T1000 (cell line): ENCODE measurements at regions not wholly inside any gene's neighbourhood (a gene's known extent, or its start where the extent isn't known, plus 50 kb on each side); places are given as distances from the start of the nearest gene placed in this dataset.

ENCODE experiments used
- DNase-seq: peaks from one replicate; lab custom pipeline; 2025; ENCODE audit warnings: mixed read lengths; lab: John Stamatoyannopoulos, UW

DNA sequence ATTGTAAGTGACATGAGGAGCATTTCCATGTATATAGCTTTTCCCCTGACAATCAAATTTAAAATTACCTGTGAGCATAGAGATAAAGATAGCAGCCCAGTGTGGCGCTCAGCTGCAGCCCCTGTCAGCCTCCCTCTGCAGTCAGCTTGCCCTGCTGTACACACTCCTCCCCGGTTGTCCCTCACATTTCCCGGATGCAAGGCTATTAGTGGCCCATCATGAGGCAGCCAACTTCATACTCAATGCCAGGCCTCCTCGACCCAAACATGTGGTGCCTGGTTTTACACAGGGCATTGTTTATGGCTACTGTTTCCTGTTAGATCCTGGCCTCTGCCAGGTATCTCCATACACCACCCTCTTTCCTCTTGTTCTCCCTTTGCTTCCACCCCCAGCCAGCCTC, 116.1 kb upstream of the SH3BP4 start:
- no peak for DNase-seq

DNA sequence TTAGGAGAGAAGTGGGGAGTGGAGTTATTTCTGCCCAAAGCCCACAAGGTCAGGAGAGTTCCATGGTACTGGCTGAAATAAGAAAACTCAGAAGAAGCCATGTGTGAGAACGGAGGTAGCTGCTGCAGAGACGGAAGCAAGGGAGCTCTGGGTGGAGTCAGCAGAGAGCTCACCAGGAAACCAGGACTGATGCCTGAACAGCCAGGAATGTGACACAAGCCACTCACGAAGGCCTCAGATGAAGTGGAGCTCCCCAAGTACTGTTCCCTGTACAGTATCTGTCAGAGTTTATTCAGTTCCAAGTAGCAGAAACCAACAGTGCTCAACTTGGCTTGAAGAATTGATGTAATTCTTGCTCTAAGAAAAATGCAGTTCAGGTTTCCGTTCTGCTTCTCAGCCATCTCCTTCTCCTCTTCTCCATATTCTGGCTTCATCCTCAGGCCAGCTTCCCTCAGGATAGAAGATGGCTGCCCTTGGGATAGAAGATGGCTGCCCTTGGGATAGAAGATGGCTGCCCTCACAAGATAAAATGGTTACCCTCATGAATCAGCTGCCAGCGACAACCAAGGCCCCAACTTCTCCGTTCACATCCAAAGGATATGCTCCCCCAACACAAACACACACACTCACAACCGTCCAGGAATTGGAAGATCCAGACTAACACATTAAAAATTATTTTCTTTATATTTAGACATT, 117.4 kb upstream of the SH3BP4 start:
- no peak for DNase-seq

DNA sequence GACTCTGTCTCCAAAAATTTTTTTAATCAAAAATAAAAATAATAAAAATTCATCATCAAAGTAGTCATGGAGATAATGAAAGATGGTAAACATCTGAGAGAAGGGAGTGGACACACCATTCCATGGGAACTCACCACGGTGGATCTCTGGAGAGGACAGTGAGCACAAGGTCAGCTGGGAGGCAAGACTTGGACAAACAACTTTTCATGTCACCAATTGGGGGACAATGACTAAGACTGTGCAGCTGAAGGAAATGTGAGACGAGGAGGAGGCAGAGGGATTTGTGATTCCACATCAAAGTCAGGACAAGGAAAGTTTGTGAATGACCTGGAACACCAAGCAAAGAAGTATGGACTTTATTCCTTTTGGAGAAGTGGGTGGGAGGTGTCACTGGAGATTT, 121.0 kb upstream of the SH3BP4 start:
- no peak for DNase-seq

DNA sequence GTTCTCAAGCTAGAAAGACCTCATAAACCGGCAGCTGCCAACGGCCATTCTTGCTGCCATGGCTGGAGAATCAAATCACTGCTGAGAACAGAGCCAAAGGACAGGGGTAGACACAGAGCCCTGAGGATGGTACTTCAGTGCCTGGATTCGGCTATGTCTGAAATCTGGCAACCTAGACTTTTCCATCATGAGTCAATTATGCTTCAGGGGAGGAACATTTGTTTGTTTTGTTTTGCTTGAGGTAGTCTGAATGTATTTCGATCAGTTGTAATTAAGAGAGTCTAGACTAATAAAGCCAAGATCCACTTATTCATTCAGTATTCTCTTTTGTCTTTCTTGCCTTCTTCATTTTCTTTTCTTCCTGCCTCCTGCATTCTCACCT, 122.8 kb upstream of the SH3BP4 start:
- DNase-seq: no peak

DNA sequence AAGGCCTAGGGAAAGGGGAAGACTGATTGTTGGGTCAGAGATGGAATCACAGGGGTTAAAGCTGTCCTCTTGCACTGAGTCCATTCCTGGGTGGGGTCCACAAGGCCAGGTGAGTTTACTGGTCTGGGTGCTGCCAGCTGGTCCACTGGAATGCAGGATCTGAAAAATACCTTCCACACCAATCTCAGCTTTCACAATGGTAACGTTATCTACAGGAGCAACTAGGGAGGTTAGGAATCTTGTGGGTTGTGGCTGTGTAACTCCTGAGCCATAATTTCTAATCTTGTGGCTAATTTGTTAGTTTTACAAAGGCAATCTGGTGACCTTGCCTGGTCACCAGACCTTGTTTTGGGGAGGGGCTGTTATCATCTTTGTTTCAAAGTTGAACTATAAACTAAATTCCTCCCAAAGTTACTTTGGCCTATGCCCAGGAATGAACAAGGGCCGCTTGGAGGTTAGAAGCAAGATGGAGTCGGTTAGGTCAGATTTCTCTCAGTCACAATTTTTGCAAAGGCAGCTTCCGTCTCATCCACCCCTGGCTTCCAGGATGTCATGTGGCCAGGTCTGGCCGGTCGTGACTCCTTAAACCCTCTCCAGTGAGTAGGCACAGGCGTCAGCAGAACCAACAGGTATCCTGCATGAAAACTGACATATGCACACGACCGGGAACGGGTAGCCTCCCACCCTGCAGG, 123.3 kb upstream of the SH3BP4 start:
- DNase-seq: no peak

DNA sequence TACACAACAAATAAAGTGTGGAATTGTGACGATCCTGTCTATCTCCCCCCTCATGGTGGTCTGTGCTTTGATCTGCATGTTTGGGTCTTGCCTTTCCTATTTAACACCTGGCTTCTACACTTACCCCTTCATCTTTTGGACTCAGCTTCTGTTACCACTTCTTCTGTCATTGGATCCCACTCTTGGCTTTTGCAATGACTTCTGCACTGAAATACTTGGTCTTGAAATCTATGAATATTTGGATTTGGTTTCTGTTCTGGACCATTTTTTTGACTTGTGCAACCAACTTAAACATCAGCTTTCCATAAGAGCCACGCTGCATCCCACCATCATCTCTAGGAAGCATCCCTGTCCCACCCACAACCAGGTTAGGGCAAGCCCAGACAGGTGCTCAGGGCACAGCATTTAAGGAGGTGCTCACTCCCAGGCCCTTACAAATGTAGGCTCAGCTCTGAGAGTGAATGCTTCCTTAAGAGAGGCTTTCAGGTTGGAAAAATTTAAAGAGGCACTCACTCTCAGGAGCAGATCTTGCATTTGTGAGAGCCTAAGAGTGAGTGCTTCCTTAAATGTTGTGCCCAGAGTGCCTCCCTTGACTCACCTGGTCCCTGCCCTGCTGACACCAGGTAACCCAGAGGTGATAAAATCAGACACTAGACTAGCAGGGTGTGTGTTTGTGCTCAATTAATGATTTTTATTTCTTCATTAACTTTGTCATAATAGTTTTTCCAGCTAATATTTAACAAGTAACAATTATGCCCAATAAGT, 124.5 kb upstream of the SH3BP4 start:
- DNase-seq: no peak

DNA sequence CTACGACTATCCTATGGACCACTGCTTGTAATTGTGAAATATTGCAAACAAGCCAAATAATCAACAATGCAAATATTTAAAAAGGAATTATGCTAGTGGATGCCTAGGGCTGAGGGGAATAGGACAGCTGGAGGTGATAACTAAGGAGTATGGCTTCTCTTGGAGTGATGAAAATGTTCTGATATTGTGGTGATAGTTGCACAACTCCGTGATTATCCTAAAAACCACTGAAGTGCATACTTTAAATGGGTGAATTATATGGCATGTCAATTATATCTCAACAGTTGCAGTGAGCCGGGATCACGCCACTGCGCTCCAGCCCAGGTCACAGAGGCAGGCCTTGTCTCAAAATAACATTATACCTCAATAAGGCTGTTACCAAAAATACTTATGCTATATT, 125.1 kb upstream of the SH3BP4 start:
- DNase-seq: no peak

DNA sequence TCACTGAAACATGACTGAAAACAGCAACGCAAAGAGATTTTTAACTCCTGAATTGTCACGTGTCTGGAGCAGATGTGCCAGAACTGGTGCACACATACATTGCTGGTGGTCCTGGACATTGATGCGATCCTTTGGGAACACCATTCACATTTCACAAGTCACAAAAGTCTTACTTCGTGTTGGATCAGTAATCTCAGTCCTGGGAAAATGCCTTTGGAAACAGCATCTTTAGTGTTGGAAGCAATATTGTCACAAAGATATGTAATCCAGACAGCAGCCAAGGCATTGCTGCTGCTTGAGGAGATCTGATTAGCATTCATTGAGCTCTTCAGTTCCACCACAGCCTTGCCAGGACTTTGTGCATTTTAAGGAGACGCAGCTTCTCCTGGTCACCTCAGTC, 126.2 kb upstream of the SH3BP4 start:
- DNase-seq: no peak

DNA sequence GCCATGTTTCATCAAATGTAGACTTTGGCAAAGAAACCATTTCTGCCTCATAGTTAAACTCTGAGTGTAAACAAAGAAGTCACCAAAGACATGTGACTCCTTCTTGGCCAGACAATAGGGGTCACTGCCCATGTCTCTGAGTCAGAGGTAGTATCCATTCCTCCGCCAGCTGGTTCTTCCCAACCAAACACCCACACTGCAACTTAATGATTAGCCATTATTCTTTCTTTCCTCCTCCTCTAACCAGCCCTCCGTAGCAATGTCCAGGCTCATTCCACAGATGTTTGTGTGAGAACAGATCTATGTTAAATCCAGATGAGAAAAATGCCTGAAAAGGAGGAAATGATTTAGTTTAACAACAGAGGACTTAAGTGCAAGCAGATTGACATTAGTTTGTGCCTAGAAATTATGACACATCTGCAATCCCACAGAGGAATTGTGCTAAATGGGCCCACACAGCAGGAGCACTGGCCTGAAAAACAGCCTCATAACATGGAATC, 127.9 kb upstream of the SH3BP4 start:
- DNase-seq: peak; percentile 4

DNA sequence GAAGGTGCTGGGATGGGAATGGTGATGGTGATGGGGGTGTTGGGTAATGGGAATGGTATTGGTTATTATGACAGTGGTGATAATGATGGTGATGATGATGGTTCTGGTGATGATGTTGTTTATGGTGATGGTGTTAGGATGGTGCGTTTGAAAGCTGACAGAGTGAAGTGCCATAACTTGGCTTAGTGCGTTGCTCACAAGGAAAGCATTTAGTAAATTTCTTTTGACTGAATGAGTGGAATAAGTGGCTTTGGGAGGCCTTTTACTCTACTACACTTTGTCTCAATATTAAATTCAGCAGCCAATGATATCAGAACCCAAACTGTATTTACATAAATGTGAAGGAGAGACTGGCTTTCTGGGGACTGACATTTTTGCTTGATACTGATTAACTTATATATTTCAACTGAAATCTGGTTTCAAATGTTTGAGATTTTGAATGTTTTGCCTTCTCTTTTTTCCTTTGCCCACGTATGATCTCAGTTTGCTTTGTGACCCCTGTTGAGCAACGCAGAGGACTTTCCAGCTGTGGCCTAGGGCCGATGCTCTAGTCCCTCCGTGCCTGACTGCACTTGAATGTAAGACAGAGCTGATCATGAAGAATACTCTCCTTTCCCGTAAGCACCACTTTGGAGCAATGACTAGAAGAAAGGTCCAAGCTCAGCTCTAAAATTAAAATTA, 128.5 kb upstream of the SH3BP4 start:
- DNase-seq: no peak

DNA sequence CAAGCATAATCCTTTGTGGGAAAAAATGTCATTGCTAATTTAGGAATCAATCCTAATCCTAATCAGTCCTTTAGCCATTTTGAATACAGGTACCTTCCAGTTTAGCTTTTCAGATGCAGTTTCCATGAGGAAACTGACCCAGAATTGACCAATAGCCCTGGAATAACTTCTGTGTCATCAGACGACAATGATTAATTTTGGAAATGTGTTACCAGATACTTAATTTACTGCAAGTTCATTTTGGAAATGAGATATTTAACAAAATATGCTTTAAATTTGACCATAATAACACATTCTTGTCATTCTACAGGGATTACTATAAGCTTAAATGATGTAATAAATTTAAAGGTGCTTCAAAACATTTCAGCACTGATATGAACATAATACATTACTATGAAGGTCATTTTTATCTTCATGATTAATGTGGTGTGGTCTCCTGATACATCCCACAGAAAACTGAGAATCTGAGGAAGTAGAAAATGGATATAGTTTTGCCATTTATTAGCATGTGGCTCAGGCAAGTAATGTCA, 129.8 kb upstream of the SH3BP4 start:
- no peak for DNase-seq

DNA sequence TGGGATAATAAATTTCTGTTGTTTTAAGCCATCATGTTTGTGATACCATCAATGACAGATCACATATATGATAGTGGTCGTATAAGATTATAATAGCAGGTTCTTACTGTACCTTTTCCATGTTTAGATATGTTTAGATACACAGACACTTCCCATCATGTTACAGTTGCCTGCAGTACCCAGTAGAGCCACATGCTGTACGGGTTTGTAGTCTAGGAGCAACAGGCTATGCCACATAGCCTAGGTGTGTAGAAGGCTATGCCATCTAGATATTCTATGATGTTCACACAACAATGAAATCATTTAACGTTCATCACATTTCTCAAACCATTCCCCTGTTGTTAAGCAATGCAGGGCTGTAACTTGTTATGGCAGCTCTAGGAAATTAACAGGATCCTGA, 132.9 kb upstream of the SH3BP4 start:
- no peak for DNase-seq

DNA sequence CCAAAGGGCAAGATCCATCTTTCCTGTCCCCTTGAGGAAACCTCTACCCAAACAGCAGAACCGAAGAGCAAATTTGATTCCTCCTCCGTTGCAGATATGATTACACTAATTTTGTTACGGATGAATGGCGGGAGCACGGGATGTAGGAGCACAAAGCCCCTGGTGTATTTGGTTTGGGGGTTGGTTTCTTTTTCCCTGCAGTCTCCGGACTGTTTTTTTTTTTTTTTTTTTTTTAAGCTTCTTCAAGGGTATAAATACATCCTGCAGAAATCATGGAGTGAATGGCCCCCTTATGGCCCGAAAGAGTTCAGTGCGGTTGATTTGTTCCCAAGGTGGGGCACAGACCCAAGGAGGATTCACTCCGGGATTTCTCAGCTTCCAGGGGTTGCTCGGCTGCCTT, 135.3 kb upstream of the SH3BP4 start:
- DNase-seq: no peak

DNA sequence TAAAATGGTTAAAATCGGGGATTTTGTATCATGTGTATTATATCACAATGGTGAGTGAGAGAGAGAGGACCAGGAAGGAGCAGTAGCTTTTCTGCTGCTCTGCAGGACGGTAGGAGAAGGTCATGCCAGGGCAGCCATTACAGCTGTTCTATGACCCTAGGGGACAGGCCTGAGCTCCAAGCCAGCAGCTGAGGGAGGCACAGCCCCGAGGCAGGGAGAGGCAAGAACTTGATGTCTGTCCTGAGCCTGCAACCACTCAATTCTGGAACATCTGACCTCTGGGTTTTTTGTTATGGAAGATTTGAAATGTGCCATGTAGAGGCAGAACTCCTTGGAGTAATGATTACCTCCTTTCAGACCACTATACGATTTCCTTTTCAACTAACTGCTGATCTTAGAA, 135.8 kb upstream of the SH3BP4 start:
- DNase-seq: no peak

DNA sequence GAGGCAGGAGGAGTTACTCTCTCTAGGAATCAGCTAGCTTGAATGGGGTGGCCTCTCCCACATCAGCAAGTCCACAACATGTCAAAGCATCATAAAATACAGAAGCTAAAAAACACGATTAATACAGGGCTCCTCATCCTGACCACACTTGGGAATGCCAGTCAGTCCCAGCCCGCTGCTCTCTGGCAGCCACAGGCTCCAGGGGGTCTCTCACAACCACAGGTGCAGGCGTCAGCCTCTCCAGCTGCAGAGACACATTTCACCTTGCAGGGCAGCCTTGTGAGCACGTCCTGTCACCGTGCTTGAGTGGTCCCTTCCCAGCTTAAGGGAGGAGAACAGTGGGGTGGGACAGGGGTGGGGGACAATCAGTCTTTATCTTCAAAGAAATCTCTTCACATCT, 137.4 kb upstream of the SH3BP4 start:
- DNase-seq: no peak

DNA sequence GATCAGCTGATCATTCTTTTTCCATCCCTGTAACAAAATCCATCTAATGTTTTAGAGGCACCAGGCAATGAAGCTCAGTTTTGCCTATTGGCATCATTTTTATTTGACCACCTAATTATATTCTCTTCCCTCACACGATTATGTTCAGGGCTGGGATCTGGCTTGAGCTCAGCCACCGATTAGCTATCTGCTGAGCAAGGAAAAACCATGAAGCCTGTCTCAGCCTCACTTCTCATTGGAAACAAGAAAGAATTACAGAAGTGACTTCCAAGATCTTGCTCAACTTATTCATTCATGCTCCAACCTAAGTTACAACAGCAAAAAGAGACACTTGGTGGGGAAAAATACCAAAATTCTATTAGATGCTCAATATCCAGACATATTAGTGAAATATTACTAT, 139.0 kb upstream of the SH3BP4 start:
- DNase-seq: no peak

DNA sequence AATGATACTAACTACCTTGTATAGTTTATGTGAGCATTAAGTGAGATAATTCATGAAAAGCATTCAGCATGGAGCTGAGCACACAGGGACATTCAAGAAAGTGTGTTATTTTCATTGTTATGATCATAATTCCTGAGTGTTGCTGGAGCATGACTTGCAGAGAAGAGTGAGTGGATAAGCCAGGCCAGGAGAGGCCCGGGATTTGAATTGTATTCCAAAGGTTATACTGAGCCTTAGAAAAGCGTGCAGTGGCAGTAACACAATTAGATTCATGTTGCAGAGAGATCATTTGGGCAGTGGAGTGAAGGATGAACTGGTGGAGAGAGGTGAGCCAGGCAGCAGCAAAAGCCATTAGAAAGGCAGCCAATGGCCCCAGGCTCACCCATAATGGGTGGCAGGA, 142.9 kb upstream of the SH3BP4 start:
- no peak for DNase-seq

DNA sequence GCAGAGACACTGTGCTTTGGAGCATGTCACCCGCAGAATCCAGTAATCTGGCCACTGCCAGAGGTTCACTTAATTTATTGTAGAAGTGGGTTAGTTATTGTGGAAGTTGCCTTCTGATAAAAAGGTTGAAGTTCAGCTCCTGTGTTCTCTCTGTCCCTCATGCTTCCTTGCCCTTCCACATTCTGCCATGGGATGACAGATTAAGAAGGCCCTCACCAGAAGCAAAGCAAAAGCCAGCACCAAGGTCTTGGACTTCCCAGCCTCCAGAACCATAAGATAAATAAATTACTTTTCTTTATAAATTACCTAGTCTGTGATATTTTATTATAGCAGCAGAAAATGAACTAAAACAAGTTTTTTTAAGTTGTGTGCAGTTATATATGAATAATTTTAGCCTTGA, 145.0 kb upstream of the SH3BP4 start:
- DNase-seq: no peak

DNA sequence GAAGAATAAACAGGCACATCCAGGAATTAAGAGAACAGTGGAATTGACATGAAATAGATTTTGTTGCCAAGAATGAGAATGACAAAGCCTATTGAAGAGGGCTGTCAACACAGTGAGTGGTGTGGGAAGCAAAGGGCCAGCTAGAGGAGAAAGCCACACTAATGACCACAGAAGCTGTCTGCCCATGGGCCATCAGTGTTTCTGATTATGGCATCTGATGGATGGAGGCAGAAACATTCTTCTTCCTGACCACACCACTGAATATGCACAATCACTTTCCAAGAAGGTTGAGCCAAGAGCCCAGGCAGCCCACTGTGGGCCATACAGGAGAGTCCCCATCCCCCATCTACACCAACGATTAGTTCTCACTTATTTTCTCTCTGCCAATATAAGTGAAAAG, 146.0 kb upstream of the SH3BP4 start:
- DNase-seq: no peak

DNA sequence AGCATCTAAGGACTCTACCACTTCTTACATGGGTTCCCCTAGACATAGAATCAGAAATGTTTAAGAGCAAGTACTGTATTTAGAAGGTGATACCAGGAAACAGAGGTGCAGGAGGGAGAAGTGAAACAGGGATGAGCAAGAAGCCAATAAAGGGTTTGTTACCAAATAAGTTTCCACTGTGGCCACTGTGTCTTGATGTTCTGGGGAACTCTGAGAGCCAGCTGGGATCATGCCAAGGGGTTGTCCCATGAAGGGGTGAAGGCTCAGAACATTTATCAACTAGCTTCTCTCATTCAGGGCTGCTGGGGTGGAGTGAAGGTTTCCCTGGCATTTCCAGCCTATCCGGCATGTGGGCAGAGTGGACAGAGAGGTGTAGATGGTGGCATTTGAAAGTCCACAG, 147.1 kb upstream of the SH3BP4 start:
- no peak for DNase-seq

DNA sequence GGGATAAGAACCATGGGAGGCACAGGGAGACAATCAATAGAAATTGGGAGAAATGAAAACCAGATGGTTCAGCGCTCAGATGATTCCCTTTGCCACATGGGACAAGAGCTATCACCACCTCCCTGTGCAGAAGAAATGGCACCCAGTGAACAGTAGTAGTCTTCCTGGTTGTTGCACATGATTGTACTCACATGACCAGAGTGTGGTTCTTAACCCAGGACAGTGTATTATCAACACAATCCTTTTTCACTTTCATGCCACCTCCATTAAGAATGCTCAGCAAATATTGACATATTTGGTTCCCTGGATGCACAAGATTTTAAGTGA, 149.0 kb upstream of the SH3BP4 start:
- no peak for DNase-seq

DNA sequence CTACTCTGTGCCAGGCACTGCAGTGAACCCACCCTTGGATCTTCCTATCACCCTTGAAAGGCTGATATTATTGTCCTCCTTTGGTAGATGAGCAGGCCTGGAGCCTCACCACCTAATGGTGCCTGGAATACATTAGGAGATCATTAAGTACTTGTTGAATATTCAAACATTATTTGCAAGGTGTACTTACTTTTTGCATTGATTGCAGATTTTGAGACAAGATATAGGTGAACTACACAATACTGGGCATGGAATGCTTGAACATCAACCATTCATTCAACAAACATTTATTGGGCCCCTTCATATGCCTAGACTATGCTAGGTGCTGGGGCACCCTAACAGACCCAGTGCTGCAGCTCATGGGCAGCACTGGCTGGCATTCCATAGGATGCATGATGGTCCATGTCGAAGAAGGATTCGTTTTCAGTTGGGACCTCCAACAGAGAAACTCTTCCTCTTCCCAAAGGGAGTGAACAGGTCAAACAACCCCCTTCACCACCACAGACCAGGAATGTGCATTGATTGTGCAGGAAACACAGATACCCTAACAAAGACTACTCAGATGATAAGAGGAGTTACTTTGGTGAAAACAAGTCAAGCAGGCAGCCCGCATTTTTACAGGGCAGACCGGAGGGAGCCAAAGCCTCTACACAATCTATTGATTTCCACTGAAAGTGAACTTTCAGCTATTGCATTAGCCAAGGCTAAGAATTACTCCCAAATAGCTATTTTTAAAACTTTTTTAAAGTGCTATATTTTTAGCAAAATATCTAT, 149.6 kb upstream of the SH3BP4 start:
- DNase-seq: no peak
